NCI-H446 (cell line): ENCODE measurements at regions not wholly inside any gene's neighbourhood (a gene's known extent, or its start where the extent isn't known, plus 50 kb on each side); places are given as distances from the start of the nearest gene placed in this dataset.

Experiments used
- DNase-seq, 2 experiments: peaks; one replicate each; lab custom pipeline; 2025; lab: John Stamatoyannopoulos, UW

- no peak for DNase-seq
Measured at GRCh38 chr6:14783594-14783993, 462.3 kb upstream of the JARID2 start.

DNA sequence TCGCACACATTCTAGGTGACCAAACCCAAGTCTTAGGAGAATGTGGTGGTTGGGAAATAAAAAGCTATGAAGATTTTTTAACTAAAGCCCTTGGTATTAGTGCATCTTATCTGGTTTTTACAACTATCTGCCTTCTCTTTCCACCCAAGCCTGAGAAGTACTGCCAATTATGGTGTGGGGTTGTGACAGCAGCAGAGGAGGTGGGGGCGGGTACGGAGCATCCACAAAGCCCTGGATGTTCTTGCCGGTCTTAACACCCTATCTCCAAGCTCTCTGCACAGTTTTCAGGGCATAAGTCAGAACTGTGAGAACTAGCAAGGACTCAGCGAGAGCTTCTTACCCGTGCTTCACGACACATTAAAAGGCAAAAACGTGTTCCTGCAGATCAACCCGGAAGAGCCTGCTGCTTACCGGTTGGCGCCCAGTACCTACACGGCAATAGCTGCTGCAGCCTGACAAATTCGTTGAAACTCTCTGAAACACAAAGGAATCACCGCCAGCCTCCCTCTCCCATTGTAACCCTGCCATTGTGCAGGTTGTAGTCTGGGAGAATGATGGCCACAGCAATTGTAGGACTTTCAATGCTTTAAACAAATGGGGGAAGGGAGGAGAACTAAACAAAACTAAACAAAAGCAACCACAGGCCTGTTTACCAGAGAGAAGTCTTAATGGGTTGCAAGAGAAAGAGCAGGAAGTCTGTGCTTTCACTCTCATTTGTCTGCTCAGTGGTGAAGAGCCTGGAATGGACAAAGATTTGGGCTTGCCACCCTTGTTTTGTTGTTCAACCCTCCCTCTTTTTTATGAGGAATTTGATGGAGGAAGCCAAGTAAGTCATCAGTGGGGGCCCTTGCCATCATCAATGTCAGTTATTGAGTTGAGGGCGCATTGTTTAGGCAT is 461.0 kb upstream of the JARID2 start:
- no peak for DNase-seq

DNA sequence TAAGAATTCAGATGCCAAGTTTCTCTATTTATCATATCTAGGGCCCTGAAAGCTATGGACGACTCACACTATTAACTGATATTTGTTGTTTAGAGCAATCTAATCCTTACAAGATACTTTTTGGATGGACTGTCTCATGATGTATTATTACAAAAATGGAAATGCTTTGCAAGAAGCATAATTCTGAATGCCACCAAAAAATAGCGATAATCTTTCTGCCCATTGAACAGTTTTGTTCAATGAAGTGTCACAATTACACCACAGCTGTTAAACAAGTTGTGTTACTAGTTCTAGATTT is 460.4 kb upstream of the JARID2 start:
- no peak for DNase-seq

DNA sequence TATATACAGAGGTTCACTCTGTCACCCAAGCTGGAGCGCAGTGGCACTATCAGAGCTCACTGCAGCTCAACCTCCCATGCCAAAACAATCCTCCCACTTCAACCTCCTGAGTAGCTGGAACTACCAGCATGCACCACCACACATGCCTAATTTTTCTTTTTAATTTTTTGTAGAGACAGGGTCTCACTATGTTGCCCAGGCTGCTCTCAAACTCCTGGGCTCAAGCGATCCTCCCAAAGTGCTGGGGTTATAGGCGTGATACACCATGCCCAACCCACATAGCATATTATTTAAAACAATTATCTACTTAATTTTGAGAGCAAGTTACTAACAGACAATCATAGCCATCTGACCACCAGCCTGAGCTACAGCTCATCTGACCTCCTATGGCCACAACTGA is 459.9 kb upstream of the JARID2 start:
- no peak for DNase-seq

DNA sequence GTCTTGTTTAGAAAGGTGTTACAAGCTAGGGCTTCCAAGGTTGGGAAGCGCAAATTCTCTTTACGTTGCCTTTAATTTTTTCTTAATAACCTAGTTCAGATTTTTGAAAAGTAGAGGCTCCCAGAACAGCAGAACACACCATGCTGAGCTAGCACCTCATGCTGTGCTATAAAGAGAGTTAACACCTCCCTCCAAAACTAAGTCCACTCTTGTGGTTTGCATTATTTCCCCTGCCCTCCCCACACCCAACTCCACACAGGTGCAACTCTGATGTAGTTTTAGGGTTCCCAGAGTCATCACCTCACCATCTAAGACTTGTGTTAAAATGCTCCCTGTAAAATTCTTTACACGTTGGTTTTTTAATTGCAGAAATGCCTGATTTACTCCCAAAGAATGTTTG is 459.4 kb upstream of the JARID2 start:
- no peak for DNase-seq

DNA sequence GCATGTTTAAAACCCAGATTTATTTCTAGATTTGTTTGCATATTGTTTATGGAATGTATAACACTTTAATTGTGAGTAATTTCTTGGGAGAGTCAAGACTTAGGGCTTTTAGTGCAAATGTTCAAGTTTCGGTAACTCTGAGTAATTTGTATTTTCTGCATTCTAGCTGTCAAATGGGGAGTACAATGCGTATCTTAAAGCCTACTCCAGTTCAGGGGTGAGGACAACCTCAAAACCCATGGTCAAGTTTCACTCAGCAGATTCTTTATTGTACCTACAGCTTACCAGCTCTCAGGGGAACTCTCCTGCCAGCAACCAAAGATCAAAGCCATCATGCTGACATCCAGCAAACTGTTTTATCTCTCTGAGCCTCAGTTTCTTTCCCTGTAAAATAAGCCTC is 458.6 kb upstream of the JARID2 start:
- no peak for DNase-seq

DNA sequence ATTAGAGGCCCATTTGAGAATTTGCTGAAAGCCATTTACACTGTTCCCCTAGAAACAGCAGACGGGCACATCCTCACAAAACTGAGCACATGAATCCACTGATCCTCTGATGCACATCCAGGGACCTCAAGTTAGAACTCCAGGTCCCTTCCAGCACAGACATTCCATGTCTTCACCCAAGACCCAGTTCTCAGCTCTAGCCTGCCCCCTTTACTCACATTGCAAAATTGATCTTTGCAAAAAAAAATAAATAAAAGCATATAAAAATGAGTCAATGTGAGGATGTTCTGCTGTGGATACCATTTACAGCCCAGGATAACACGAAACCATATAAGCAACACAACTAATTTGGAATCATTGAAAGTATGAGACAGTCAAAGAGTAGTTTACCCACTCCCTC is 458.2 kb upstream of the JARID2 start:
- no peak for DNase-seq

GRCh38 chr6:14789996-14790395 is 455.9 kb upstream of the JARID2 start:
- no peak for DNase-seq

DNA sequence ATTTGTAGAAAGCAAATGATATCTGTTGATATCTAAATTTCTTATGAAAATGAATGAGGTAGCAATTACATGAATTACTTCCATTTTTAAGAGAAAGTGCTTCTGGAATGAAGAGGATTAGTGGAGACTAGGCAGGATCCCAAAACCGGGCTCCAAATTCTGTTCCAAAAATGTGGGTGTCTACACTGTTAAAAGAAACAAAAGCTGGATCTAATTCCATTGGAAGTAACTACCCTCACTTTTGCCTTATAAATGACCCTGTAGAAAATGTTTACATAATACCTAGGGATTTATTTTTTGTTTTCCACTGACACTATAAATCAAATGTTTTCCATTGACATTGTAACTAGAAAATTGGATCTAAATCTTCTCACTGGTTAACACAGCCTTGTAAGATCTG is 454.9 kb upstream of the JARID2 start:
- no peak for DNase-seq

- no peak for DNase-seq
Measured at GRCh38 chr6:14791526-14791925, 454.3 kb upstream of the JARID2 start.

GRCh38 chr6:14792118-14792955 is 453.5 kb upstream of the JARID2 start:
- DNase-seq = peak in 1 of 2 experiments; percentile 16

- no peak for DNase-seq
Measured at GRCh38 chr6:14795451-14795850, 450.4 kb upstream of the JARID2 start.

DNA sequence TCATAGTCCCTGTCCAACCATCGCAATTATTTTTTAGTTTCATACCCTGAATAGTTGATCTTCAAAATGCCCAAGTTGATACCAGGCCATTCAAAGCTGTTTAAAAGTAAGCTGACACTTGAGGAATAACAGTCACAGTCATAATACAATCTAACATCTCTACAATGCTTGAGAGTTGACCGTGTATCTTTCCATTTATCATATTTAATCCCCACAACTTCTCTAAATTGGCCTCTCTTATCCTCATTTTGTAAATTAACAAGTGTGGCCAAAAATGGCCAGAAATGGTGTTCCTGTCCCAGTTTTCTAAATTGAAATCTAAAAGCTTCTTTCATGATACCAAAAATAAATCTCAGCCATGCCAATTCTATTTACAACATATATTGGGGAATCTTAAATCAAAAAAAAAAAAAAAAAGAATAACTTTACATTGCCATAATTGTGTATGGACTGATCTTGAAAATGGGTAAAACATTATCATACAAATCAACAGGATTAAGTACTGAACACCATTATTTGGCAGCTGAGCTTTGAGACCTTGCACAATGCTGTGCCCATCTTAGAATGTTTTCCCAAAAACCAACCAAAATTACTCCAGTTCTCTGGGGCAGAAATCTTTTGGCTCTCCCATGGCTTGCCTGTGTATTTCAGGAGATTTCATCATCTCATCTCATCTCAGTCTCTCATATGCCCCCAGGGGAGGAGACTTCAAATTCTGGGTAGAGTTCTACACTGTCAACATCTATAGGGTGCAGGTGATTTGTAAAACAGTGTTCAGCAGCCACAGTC is 448.7 kb upstream of the JARID2 start:
- DNase-seq = no peak

DNA sequence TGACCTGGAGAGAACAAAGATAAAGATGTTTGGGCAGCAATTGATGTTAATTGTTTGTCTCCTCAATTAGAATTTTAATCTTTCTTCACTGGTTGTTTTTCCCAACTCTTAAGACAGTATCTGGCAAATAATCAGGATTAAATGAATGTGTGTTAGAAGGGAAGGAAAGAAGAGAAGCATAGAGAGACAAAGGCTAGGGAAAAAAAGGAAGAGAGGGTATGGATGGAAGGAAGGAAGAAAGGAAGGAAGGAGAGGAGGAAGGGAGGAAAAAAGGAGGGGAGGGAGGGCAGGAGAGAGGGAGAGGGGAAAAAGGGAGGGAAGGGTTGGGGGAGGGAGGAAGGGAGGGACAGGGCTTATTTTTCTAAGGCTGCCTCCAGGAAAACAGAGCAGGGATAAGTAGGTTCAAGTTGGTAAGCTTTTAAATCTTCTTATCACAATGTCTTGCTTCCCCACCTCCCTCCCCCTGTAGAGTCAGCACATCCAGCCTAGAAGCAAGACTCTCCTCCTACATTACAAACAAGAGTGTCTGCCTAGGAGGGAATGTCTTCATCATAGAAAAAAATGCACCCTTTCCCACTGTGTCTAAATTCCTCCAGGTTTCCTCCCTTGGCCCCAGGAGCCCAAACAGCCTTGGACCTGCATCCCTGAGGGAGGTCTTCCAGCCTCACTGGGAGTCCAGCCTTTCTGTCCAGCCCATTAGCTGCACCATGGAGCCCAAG is 447.8 kb upstream of the JARID2 start:
- no peak for DNase-seq

- DNase-seq = no peak
Measured at GRCh38 chr6:14798594-14798982, 447.3 kb upstream of the JARID2 start.

DNA sequence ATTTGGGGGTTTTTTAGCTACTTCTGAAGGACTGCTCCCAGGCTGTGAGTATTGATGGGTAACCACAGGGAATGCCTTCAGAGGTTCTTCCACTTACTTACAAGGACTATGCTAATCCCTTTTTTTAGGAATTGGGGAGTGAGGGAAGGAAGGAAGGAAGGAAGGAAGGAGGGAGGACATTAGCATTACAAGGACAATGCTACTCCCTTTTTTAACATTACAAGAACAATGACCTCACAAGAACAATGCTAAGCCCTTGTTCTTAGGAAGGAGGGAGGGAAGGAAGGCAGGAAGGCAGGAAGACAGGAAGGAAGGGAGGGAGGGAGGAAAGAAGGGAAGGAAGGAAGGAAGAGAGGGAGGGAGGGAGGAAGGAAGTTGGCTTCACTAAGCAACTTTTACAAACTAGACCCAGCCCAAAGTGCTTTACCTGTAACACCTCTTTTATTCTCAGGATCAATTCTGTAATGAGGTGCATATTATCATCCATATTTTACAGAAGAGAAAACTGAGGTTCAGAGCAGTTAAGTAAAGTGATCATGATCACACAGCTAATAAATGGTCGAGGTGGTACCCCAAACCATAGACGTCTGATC is 446.8 kb upstream of the JARID2 start:
- no peak for DNase-seq

DNA sequence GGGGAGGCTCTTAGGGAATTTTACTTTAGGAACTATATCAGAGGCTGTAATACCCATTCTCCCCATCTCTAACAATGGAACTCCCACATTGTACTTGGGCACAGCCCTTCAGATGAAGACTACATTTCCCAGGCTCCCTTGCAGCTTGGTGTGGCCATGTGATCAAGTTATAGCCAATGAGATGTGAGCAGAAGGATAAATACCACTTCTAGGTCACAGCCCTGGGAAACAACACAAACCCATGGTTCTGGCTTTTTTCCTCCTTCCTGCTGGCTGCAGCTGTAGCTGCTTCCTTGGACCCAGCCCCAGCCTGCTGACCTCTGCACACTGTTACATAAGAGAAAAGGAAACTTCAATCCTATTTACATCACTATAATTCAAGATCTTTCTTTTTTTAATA is 445.9 kb upstream of the JARID2 start:
- DNase-seq = peak in 1 of 2 experiments; percentile 60

DNA sequence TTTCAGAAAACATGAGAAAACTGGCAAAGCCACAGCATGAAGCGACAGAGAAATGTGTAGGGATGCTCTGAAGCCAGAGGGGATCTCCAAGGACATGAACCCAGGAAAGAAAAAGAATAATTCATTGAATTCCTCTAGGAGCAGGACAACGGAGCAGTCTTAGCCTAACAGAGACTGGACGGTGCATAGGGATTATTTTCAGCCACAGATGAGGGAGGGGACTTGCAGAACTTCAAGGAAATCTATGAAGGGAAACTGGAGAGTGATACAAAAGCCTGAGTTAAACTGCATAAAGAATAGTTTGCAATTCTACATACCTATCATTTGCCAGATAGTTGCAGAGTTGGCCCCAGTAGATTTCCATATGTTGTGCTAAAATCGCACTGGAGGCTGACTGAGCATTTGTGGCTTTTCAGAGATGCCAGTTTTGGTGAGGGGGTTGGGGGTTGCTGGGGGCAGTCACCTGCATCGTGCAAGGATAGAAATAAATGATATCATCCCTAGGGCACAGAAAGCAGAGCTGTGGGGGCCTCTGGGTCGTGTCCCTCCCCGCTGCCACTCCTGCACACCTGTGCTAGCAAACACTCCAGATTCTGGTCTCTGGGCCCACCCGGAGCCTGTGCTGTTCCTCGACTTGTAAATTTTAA is 443.2 kb upstream of the JARID2 start:
- DNase-seq = no peak

DNA sequence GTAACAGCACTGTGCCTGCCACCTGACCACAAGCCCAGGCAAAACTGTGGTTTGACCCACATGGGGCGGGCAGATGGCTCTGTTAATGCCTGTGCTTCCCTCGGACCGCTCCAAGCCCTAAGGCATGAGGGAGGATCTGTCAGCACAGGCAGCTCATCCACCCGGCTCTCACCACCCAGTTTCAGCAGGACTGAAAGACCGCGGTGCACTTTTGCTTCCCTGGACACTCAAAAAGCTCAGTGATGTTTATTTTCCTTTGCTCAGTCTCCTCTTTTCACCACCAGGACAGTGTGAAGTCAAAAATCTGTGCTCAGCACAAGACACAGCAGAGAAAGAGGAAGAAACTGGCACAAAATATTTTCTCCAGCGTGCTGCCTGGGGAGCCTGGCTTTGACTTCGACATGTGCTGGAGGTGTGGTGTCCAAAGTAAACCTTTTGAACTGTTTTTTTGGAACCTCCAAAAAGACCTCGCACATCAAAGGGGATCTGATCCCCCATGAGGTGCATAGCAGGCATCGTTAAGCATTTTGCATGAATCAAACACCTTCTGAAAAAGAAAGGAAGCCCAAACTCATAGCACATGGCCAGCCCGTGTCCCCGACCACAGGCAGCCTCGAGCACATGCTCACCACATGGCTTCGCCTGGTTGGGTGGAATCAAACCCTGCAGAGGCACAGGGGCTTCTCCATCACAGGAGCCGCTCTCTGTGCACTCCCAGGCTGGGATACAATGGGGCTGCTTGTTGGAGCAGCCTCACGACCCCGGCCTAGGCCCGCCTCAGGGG is 441.7 kb upstream of the JARID2 start:
- DNase-seq = no peak

DNA sequence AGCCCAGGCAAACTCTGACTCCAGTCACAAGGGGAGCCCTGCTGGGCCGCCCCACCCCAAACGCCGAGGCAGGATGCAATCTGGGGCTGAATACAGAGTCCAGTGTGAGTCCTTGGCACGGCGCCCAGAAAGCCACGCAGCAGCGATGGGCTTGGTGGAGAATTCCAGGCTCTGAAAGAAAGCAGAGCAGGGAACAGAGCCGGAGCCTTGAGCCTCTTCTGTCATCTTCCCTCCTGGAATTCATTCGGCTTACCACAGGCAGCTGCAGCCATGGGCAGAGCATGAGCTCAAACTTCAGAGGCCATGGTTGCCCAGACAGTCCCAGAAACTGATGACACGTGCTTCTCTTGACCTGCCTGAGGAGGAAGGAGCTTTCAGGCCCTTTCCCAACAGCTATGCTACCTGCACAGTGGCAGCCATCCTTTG is 441.1 kb upstream of the JARID2 start:
- DNase-seq = peak in 1 of 2 experiments; percentile 49
